HFF-Myc (cell line): ENCODE measurements at regions not wholly inside any gene's neighbourhood (a gene's known extent, or its start where the extent isn't known, plus 50 kb on each side); places are given as distances from the start of the nearest gene placed in this dataset.
"Not testable (repeated sequence)": the region's sequence is repeated elsewhere in the genome, so short reads cannot be mapped to it uniquely, and the experiment has no call there.

ENCODE experiments used
- DNase-seq: peaks from one replicate; pipeline ENCODE4 v3.0.0-alpha.2; 2011; ENCODE audit warnings: low read depth; ENCODE audit errors: extremely low read depth
- H3K4me3 ChIP-seq: replicated peaks from 2 replicates; pipeline ENCODE4 v1.5.1; 2011; ENCODE audit warnings: low read depth, mild to moderate bottlenecking, control low read depth, low read length
- TF ChIP-seq, protein P1 (sequence below): IDR thresholded peaks from 2 replicates; pipeline ENCODE4 v1.5.1; 2012; ENCODE audit warnings: mild to moderate bottlenecking, low read depth, low read length, control low read depth; ENCODE audit errors: missing control alignments

DNA sequence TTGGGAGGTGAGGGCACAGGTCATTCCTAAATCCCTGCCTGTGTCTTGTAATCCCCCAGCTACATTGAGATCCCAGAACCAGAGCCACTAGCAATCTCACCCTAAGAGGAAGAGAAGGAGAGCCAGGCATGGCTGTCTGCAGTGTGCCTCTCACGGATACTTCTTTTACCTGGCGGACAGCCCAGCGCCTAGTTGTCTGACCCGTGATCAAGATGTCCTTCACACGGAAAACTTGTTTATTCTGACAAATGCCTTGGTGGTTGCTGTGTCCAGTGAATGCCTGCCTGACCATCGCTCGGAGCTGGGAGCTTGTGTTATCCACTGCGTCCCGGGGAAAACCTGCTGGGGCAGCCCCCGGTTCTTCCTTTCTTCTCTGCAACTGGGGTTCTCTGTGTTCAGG lies 140.5 kb upstream of the WSCD1 start:
- H3K4me3 ChIP-seq = no peak overlapping the region
- TF ChIP-seq, protein P1, sequence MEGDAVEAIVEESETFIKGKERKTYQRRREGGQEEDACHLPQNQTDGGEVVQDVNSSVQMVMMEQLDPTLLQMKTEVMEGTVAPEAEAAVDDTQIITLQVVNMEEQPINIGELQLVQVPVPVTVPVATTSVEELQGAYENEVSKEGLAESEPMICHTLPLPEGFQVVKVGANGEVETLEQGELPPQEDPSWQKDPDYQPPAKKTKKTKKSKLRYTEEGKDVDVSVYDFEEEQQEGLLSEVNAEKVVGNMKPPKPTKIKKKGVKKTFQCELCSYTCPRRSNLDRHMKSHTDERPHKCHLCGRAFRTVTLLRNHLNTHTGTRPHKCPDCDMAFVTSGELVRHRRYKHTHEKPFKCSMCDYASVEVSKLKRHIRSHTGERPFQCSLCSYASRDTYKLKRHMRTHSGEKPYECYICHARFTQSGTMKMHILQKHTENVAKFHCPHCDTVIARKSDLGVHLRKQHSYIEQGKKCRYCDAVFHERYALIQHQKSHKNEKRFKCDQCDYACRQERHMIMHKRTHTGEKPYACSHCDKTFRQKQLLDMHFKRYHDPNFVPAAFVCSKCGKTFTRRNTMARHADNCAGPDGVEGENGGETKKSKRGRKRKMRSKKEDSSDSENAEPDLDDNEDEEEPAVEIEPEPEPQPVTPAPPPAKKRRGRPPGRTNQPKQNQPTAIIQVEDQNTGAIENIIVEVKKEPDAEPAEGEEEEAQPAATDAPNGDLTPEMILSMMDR = no peak
- DNase-seq = no peak

DNA sequence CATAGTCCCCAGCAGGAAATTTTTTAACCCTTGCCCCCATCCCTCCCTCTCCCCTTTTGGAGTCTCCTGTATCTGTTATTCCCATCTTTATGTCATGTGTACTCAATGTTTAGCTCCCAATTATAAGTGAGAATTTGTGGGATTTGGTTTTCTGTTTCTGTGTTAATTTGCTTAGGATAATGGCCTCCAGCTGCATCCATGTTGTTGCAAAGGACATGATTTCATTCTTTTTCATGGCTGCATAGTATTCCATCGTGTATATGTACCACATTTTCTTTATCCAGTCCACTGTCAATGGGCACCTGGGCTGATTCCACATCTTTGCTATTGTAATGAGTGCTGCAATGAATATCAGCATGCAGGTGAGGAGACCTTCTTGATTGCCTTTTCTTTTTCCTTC lies 139.6 kb upstream of the WSCD1 start:
- H3K4me3 ChIP-seq, DNase-seq: not testable (repeated sequence)

DNA sequence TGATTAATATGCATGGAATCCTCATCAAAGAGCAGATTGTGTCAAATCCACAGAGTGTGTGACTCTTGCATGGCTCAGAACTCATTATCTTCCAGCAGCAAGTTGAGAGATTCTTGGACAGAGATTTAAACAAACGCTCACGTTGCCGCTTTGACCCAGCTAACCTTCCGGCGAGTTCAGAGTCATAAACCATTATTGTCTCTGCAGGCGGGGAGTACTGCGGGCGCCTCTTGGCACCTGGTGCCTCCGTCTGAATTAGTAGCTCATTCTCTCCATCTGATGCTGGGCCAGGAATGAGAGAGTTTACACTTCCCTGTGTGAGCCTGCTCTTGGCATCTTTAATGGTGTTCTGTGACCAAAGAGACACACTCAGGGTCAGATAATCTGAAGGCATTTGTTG lies 138.6 kb upstream of the WSCD1 start:
- no peak for DNase-seq
- no peak overlapping the region for H3K4me3 ChIP-seq
- TF ChIP-seq, protein P1 = no peak

DNA sequence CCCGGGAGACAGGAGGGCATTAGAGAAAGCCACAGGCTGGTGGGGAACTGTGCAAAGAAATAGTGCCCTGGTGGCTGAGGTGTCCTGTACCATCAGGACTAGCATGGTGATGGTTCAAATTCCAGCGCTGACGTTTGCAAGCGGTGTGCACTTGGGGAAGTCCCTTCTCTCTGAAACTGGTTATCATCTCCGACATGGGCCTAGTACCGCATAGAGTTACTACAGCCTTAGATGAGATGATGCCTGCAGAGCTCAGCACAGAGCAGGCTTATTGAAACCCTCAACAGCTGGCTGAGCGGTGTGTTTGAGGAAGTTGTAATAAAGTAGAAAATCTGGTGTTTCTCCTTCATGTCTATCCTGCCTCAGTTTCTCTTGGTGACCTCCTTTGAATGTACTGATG lies 136.7 kb upstream of the WSCD1 start:
- TF ChIP-seq, protein P1 = no peak
- no peak for DNase-seq
- no peak overlapping the region for H3K4me3 ChIP-seq

DNA sequence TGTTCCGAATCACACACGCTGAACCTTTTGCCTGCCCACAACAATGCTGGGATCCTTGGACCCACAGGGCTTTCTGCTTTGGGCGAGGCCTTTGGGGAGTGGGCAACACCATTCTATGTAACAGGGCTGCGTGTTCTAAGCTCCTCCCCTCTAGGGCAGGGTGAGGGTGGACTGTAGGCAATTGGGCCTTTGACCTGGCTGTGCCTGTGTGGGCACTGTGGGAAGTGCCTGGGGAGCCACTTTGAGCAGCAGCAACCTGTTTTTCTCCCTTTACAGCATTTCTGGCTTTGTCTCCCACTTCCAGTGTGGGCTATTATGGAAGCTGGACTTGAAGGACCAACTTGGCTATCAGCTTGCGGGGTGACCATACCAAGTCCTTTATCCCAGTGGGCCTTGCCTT lies 128.9 kb upstream of the WSCD1 start:
- TF ChIP-seq, protein P1 = no peak
- no peak for DNase-seq
- no peak overlapping the region for H3K4me3 ChIP-seq

DNA sequence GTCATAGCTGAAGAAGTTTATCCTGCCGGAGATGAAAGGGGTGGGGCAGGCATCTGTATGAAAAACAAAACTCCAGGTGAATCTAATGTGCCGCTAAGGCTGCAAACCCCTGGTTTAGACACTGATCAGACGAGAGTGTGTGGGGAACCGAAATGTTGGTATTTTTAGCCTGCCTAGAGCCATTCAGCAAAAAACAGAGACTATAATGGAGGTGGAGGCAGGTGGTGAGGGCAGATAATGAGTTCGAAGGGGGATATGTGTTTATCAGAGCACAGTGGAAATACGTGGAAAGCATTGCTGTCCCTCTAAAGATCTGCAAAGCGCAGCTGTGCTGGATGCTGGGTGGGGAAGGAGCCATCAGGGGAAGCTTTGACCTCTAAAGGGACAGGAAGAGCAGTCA lies 127.5 kb upstream of the WSCD1 start:
- H3K4me3 ChIP-seq = no peak overlapping the region
- TF ChIP-seq, protein P1 = no peak
- DNase-seq = no peak

DNA sequence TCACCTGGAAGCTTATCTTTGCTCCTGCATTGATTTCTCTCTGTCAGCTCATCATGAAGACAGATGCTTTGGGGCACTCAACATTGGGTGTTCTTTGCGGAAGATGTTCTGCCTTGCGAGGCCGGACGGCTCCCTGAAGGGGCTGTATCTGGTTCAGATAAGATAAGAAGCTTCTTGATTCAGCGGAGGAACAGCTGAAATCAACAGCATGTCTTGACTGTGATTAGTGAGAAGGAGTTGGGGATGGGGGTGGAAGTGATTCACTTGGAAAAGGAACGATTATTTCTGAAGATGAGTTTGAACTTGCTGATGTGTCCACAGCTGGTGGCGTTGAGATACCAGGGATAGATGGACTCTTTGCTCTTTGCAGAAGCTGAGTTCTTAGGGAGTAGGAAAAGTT lies 126.9 kb upstream of the WSCD1 start:
- TF ChIP-seq, protein P1 = no peak
- no peak for DNase-seq
- no peak overlapping the region for H3K4me3 ChIP-seq
